ENCODE measurements at regions not wholly inside any gene's neighbourhood (a gene's known extent, or its start where the extent isn't known, plus 50 kb on each side); places are given as distances from the start of the nearest gene placed in this dataset.

DNA sequence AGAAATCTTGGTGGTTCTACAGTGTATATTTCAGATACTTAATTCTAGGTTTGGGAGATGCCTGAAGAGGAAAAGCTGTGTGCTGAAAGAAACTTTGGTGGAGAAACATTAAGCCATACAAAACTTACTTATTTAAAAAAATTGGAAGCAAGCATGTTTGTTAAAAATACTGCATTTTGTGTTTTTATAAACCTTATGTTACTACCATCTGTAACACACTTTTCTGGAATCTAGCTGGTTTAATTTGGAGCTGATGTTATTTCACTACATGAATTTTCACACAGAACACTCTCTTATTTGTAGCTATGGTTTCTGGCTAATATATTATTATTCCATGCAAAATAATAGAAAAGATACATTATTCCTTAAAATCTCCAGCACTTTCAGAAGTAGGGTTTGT is 710.7 kb downstream of the ADGRL2 start:
- no peak for DNase-seq

DNA sequence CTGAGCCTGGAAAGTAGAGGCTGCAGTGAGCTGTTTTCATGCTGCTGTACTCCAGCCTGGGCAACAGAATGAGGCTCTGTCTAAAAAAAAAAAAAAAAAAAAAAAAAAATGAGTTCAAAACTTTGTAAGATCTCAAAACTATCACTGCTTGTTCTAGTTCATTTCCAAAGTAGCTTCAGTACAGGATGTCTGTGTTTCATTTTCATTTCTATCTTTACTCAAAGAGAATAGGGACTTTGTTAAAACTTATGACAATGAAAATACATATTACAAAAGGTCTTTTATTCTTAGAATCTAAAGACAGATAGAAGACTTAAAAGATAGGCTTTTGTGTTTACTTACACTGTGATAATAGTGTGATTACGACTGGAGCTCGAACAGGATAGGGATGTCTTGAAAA is 709.7 kb downstream of the ADGRL2 start:
- no peak for DNase-seq

GRCh38 chr1:82507011-82507410 is 706.3 kb downstream of the ADGRL2 start:
- DNase-seq: no peak

- no peak for DNase-seq
These were observed 703.1 kb downstream of the ADGRL2 start for GRCh38 chr1:82503822-82504221.

GRCh38 chr1:82499022-82499421 is 698.3 kb downstream of the ADGRL2 start:
- DNase-seq: no peak

DNA sequence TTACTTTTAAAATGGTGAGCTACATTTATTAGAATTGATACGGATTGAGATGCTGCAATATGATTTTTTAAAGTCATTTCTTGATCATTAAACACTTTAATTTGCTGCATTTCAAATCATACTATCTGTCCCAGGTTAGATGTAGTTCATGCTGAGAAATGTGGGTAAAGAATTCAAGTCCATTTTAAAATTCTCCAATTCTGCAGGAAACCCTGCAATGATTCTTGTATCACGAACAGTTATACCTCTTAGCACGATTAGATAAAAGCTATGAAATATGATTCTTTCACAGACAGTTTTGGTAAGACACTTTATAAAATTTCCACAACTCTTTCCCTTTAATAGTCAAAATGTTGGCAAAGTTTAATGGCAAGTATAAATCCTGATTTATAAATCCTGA is 693.4 kb downstream of the ADGRL2 start:
- no peak for DNase-seq

DNA sequence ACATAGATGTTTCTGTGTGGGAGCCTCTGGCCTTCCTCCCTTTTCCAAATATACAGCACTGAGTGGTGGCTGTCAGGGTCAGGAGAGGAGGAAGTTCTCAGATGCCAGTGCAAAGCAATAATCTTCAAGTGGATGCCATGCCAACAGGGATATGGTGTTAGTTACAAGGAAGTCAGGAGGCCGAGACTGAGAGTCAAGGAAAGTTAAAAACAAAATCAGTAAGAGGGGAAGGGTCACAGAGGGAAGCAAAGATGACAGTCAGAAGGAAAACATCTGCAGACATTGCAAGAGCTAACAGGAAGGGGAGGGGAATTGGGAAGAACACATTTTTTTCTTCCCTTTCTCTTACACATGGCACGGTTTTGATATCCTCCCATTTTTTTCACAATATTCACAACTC is 691.4 kb downstream of the ADGRL2 start:
- DNase-seq: no peak

DNA sequence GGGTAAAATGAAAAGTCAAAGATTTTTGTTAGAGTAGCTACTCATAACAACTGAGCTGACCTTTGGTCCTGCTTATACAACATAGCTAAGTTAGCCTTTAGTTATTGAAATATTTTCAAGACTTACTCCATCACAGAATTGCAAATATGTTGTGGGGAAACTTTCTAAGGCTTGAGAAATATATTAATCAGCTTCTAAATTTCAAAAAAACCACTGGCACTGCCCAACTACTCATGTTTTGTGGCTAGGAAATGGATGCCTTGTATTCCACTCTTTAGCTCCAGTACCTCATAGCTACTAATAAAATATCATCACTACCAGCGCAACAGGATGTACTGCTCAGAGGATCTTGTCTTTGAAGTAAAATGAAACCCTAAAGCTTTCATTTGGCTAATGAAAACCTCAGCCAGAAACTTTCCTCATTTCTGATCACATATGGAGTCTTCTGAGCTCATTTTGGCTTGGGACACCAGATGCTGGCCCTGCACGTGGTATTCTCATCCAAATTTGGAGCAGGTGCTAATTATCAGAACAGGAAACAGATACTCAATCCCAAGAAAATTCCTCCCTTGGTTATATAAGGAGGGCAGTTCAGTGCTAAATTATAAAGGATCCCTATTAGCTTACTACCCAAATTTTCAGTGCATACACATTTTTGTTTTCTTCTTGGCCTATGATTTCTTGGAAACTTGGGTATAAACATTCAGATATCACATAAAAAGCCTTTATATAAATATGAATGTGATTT is 690.7 kb downstream of the ADGRL2 start:
- DNase-seq: no peak

GRCh38 chr1:82487778-82488177 is 687.0 kb downstream of the ADGRL2 start:
- DNase-seq: no peak

DNA sequence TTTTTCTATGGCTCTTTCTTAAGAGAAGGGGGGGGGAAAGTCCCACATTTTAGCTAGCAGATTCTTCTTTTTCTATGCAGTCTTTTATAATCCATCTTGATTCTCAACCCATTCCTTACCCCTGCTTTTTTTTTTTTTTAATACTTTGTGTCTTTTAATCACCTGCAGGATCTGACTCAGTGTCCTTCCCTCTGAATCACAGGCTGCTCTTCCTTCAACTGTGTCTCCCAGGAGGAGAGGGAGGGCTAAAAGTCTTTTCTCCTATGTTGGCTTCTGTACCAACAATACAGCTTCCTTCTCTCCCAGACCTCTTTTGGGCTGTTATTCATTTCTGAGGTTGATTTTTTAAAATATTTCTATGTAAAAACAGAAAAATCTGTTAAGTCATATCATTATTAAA is 686.2 kb downstream of the ADGRL2 start:
- no peak for DNase-seq

DNA sequence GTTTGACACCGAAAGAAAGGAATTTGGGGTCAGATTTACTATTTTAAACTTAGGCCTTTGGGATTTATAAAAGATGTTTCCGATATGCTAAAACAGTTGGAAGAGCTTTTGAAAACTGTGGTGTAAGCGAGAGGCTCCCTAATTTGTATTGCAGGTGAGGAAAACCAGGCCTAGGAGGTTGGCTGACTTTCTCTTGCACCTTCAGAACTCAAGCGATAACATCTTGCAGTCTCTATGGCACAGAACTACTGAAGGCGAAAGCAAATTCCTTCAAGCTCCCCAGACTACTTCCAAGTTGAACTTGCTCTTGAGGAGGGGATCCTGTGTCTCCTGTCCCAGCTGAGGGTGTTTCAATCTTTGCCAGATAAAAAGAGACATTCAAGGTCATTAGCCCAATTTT is 685.7 kb downstream of the ADGRL2 start:
- no peak for DNase-seq

DNA sequence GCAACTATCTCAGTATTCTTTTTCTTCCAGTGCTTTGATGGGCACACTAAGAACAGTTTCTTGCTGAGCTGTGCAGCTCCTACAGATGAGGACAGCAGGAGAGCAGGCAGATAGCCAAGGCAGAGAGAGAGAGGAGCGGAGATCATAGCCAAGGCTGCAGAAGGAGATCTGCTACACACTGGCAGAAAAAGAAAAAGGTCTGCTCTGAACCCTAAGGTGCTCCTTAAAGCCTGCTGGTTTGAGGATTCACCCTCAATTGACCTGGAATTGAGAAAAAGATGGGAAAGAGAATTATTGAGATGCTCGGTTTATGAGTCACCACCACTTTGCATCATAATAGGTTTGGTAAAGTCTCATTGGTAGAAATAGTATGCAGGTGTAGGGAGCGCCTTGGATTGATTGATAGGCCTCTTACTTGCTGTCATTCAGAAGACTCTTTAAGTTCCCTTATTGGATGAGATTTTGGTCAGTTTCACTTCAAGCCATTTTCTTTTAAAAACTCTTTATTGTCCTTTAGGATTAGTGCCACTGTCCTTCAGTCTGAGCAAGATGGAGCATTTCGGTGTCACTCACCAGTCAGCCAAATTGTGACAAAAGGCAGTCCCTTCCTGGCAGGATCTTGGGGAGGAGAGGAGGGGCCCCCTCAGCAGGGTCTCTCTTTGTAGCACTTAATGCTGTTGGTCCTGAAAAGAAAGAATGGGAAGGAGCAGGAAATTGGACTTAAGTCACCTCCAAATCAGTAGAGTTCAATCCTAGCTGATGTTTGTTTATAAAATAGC is 685.0 kb downstream of the ADGRL2 start:
- DNase-seq: no peak

DNA sequence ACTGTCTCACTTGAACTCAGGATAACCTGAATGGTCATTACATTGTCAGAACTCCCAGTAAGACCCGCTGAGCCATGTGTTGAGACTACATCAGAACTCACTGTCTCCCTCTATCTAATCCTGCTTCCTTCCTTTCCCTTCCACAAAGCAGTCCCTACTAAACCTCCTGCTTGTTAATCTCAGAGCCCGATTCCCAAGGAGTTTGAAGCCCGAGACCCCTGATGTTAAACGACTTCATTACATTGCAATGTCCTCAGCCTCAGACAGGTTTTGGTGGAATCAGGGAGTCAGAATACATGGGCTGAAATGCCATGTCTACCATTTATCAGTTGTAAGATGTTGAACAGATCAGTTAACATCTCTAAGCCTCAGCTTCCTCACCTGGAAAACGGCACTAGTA is 682.4 kb downstream of the ADGRL2 start:
- no peak for DNase-seq

DNA sequence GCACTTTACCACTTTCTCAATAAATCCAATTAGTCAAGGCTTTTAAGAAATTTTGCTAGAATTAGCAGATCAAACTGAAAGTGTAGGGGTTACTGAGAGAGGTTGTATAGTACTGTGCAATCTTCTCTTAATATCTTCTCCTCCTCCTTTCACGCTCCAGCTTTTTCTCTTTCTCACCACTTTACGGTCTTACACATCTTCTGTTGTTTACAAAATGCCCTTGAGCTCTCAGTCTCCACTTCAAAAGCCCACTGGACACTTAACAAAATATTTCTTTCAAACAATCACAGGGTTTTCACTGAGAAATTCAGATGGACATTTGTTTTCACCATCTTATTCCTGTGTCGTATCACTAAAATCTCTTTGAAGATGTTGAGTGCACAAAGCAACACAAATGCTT is 678.2 kb downstream of the ADGRL2 start:
- DNase-seq: no peak

DNA sequence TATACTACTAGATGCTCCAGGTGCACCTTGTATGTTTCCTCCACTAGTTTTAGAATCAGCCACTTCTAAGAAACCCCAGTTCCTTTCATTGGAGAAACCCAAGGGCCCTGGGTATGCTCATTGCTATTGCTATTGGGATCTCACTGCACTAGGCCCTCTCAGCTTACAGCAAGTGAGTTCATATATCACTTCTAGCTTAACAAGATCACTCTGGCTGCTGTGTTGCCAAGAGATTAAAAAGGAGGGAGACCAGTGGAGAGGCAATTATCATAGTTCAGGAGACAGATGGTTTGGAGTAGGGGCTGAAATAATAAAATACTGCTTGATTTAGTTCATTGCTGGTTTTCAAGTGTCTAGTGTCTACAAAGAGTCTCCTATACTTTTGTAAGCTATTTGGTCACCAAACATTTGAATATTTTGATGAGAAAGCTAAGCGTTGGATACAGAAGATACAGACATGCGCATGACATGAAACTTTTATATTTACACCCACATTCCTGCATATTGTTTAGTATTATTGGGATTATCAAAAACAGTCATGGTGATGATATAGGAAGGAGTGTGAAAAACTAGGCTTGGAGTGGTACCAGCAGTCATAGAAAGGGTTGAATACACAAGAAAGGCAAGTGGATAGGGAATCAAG is 671.9 kb downstream of the ADGRL2 start:
- DNase-seq: no peak

GRCh38 chr1:82466891-82467290 is 666.2 kb downstream of the ADGRL2 start:
- DNase-seq: no peak

GRCh38 chr1:82466416-82466815 is 665.7 kb downstream of the ADGRL2 start:
- no peak for DNase-seq

- DNase-seq: no peak
These were observed 664.3 kb downstream of the ADGRL2 start for GRCh38 chr1:82465024-82465423.

GRCh38 chr1:82464362-82465001 is 663.7 kb downstream of the ADGRL2 start:
- DNase-seq: no peak

GRCh38 chr1:82463951-82464350 is 663.2 kb downstream of the ADGRL2 start:
- no peak for DNase-seq

DNA sequence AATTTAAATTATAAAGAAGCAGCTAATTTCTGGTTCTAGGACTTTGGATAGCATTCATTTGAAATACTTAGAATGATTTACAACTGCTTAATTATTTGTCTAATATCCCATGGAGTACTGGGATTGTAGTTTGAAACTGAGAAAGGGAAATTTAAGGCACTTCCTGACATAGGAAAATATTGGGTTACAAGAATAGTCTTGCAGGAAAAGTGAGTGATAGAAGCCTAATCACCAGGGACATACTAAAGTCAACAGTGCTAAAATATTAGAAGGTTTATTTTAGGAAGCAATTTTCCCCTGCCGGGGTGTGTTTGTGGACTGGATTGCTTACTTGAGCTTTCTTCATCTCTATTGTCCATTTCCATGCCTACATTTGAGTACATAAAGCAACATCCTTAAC is 661.6 kb downstream of the ADGRL2 start:
- DNase-seq: no peak

GRCh38 chr1:82455342-82455741 is 654.6 kb downstream of the ADGRL2 start:
- DNase-seq: no peak

GRCh38 chr1:82454431-82454830 is 653.7 kb downstream of the ADGRL2 start:
- no peak for DNase-seq

All from NCI-H748 treated with DMSO at 0.1 percent for 48 hours (cell line).